ENCODE measurements at regions not wholly inside any gene's neighbourhood (a gene's known extent, or its start where the extent isn't known, plus 50 kb on each side); places are given as distances from the start of the nearest gene placed in this dataset.
"Not testable (repeated sequence)": the region's sequence is repeated elsewhere in the genome, so short reads cannot be mapped to it uniquely, and the experiment has no call there.

DNA sequence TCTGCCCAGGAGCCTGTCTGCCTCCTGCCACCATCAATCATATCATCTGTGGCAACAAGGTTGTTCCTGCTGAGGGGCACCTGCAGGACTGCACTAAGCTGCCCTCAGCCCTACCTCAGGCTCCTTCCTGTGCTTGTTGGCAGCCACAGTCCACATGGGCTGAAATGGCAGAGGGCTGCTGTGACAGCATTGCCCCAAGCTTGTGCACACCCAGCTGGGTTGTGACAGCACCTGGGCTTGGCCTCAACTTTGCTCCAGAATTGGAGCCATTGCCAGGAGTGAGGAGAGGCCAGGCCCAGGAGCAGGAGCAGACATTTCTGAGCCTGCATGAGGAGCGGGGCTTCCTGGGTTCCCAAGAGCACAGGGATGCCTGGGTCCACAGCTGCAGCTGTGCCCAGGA, 340.9 kb upstream of the CHRM2 start:
- no peak for DNase-seq

DNA sequence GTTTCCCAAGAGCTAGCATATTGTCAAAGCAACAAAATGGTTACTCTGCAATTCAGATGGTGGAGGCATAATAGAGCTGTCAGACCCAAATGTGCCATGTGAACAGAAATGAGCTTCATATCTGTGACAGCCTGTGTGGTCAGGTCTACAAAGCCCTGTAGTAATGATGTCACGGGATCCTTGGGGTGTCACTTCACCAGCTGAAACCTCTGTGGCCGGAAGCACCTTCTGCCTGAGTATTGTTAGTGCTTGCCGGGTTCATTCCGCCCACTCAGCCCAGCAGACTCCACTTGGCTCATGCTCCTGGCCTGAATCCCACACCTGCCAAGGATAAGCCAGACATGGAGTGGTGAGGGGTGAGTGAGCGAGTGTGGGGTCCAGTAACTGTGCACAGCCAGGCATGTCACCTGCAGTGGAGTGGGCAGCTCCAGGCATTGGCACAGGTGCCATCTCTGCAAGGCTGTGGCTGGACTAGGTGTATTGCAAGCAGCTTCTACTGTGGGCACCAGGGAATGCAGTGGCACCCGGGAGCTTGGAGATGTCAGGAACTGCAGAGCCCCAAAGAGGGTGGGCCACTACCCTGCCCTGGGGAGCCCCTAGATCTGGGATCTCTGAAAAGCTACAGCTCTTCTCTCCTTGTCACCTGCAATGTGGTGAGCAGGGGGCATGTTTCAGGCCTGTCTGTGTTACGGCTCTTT, 341.9 kb upstream of the CHRM2 start:
- no peak for DNase-seq

DNA sequence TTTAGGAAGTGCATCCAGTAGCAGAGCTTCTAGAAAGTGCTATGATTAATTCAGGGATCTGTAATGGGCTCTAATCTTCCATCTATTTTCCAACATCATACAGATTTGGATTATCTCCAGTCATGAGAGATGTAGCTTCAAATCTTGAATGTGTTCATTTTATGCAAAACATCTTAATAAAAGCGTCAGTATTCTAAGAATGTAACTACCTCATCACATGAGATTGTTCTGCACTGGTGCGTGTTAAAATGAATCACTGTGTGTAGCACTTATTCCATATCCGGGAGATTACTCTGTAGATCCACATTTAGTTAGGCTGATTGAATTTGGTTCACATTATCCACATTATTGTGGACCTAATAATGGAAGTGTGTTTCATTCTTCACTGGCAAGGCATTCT, 344.9 kb upstream of the CHRM2 start:
- no peak for DNase-seq

DNA sequence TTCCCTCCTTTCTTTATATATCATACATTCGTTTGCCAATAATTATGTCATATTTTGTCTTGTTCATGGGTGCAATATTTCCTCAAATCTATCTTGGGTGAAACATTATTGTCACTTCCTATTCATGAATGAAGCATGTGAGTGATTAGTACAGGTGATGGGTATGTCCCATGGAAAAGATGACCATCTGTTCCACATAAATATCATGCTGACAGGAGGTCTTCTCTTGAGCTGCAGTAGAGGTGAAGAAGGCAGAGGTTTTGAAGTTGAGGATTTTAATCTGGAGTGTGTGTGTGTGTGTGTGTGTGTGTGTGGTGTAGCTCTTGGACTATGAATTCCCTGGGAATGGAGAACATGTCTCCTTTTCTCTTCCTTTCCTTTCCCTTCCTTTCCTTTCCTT, 350.5 kb upstream of the CHRM2 start:
- no peak for DNase-seq

DNA sequence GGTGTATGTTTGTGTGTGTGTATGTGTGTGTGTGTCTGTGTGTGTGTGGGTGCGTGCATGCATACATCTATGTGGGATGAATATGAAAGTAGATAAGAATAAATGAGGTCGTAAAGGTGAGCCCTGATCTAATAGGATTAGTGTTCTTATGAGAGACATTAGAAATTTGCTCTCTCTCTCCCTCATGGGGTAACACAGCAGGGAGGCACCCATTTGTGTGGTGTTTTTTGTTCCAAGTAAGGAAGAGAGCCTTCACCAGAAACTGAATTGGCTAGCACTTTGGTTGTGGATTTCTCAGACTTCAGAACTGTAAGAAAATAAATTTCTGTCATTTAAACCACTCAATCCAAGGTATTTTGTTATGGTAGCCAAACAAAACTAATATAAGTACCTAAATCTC, 353.7 kb upstream of the CHRM2 start:
- no peak for DNase-seq

DNA sequence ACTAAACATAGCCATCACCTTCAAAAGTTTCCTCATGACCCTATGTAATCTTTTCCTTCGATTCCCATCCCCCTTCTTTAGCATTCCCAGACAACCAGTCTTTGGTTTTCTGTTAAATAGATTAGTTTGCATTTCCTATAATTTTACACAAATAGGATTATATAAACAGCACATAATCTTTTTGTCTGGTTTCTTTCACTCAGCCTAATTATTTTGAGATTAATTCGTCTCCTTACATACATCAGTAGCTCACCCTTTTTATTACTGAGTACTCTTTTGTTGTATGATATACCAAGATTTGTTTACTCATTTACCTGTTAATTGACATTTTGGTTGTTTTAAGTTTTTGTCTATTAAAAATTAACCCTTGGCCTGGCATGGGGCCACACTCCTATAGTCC, 354.7 kb upstream of the CHRM2 start:
- no peak for DNase-seq

DNA sequence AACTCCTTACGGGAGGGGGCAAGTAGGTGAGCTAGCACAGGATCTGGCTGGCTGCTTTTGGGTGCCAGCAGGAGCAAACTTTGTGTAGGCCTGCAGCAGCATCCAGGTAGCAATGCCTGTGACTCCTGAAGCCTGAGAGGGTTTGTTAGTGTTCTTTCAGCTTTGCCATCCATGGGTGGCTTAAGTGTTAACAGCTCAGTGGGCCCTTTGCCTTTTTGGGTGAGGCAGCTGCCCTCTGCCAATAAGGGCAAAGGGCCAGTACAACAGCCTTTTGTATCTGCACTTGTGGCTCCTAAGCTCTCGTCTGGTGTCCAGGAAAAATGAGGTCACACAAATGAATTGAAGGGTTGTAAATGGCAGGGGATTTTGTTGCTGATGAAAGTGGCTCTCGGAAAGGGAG, 359.0 kb upstream of the CHRM2 start:
- DNase-seq = no peak

DNA sequence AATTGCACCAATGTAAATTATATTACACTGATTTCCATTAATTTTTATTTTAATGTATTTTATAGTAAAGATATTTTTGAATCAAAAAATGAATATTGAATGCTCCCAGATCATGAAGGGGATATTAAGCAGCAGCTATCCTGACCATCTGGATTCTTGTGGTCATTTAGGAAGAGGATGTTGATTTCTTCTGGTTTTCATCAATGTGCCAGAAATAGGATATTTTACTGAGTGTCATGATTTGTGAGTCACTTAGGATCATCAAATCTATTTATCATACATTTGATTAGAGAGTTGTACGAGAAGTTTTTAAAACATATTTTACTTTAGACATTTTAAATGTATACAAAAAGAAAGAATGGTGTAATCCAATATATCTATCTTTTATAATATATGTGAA, 366.3 kb upstream of the CHRM2 start:
- no peak for DNase-seq

DNA sequence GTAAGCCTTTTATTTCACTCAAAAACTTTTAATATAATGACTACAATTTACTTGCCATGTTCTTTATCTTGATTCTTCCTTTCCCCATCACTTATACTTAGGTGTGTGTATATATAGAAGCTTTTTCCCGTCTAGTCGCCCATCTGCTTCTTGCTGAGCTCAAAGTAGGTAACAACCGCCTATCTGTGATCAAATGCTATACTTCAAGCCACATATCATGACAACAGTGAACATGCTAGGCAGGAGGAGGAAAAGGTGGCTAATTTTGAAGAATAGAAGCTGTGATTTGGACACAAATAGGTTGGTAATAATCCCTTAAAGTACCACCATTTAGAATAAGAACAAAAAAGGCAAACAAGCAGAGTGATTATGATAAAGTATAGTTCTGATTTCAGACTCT, 367.3 kb upstream of the CHRM2 start:
- no peak for DNase-seq

DNA sequence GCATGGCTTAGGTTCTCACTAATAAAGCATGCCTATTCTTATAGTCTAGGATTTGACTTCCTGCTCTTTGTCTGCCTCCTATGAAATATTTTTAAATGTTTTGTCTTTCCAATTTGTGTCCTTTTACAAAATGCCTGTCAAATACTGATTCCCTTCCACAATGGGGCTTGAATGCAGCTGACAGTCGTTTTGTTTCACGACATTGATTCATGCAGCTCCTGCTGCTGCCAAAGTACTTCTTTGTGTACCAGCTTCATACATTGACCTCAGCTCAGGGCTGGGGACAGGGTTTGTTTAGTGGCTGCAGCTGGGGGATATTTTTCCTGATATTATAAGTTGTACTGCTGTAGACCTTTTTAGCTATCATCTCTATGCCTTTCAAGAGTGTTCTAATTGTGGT, 371.9 kb upstream of the CHRM2 start:
- DNase-seq = no peak

DNA sequence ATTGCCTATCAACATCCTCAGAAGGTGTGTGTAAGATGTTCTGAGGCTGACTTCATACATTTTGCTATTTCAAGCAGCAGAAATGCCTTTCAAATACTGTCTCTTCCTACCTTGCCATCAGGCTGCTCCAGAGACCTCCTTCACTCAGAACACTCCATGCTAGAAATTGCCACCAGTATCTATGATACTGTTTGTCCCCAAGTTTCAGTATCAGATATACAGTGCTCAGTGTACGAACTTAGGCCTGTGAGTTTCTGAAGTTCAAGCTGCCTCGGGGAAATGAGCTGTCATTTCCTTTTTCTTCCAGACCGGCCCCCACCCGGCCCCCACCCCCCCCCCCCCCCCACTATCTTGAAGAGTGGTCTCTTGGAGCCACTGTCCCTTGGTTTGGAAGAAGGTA, 373.4 kb upstream of the CHRM2 start:
- DNase-seq = no peak

DNA sequence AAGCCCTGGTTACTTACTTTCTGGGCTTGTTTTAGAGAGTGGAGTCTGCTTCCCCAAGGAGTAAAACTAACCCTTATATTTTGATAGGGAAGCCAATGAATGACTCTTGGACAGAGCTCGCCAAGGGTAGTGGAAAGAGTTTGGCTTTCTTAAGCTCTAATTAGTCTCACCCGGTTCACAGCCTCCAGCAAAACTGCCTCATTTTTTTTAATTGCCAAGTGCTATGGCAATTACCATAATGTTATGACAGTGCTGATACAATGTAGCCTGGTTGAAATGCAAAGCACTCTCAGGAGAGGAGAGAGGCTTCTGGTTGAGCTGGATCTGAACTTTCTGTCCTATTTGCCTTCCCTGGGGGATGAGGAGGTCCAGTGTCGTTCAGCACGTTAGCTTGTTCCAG, 376.1 kb upstream of the CHRM2 start:
- no peak for DNase-seq

DNA sequence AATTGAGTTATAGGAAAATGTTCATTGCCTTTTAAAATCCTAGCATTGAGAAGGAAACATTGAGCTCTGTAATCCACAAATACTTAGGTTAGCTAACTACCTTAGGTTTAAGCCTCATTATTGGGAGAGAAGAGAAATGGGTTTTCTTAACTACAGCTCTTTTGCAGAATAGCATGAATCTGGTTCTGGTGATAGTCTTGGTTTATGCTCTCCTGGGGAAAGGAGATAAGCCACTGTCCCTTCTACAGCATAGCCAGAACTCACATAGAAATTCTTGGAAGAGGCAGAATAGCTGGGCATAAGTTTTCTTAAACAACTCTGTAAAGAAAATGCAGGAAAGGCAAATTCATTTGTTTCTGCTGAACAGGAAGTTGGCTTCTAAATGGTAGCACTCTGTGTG, 378.6 kb upstream of the CHRM2 start:
- no peak for DNase-seq

DNA sequence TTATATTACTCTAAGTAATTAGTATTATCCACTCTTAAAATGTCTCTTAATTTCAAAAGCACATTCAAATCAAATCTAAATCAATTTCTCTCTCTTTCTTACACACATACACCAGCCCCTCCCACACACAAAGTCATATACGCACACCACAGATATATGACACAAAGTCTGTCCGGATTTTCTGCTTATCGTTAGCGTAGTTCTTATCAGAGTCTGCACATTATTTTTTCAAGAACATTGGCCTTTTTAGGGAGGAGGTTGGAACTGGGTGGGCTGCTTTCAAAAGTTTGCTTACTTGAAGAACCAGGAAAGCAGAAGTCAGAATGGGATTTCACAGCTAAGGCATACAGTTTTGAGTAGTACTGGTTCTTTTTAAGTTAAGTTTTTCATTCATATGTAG, 387.6 kb upstream of the CHRM2 start:
- no peak for DNase-seq

DNA sequence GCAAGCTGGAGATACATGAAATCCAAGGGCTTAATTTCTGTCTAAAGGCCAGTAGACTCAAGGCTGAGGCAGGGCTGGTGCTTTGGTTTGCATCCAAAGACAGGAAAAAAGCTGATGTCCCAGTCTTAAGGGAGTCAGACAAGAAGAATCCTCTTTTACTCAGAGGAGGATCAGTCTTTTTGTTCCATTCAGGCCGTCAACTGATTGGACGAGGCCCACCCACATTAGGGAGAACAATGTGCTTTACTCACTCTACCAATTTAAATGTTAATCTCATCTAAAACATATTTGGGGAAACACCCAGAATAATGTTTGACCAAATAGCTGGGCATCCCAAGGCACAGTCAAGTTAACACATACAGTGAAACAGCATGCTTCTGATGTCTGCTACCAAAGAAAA, 388.5 kb upstream of the CHRM2 start:
- DNase-seq = no peak

DNA sequence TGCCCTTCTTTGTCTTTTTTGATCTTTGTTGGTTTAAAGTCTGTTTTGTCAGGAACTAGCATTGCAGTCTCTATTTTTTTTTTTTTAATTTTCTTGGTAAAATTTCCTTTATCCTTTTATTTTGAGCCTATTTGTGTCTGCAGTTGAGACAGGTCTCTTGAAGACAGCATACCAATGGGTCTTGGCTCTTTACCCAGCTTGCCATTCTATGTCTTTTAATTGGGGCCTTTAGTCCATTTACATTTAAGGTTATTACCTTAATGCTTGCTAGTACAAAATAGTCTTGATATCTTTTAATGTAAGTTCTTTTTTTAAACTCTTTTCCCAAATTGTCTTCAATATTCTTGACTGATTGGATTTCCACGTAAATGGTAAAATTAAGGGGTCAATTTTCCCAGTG, 398.3 kb upstream of the CHRM2 start:
- DNase-seq = no peak

DNA sequence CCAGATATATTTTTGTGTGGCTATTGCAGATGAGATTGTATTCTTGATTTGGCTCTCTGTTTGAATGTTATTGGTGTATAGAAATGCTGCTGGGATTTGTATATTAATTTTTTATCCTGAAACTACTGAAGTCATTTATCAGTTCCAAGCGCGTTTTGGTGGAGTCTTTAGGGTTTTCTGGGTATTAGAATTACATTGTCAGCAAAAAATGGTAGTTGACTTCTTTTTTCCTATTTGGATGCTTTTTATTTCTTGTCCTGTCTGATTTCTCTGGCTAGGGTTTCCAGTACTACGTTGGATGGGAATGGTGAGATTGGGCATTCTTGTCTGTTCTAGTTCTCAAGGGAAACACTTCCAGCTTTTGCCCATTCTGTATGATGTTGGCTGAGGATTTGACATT, 415.5 kb upstream of the CHRM2 start:
- no peak for DNase-seq

DNA sequence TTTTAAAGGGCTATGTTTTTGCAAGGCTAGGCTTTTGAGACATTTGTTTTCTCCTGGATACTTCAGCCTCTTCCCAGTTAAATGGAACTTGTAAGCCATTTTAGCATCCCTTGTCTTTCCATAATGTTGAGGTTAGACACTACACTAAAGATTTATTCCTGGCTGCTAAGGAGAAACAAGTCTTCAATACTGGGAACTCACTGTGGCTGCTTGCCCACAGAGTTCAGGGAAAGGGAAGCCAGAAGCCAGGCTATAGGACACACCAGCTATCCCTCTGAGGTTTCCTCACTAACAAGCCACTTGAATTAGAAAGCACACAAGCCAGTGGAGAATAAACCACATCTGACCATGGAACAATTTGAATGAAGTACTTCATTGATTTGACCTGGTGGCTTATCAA, 421.7 kb upstream of the CHRM2 start:
- DNase-seq = no peak

DNA sequence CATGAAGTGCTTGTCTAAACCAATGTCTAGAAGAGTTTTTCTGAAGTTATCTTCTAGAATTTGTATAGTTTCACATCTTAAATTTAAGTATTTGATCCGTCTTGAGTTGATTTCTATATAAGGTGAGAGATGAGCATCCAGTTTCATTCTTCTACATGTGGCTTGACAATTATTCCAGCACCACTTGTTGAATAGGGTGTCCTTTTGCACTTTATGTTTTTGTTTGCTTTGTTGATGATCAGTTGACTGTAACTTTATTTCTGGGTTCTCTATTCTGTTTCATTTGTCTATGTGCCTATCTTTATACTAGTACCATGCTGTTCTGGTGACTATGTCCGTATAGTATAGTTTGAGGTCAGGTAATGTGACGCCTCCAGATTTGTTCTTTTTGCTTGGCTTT, 426.6 kb upstream of the CHRM2 start:
- DNase-seq = no peak

DNA sequence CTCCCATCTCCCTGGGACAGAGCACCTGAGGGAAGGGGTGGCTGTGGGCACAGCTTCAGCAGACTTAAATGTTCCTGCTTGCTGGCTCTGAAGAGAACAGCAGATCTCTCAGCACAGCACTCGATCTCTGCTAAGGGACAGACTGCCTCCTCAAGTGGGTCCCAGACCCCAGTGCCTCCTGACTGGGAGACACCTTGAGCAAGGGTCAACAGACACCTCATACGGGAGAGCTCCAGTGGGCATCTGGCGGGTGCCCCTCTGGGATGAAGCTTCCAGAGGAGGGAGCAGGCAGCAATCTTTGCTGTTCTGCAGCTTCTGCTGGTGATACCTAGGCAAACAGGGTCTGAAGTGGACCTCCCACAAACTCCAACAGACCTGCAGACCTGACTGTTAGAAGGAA, 436.7 kb upstream of the CHRM2 start:
- DNase-seq = not testable (repeated sequence)

DNA sequence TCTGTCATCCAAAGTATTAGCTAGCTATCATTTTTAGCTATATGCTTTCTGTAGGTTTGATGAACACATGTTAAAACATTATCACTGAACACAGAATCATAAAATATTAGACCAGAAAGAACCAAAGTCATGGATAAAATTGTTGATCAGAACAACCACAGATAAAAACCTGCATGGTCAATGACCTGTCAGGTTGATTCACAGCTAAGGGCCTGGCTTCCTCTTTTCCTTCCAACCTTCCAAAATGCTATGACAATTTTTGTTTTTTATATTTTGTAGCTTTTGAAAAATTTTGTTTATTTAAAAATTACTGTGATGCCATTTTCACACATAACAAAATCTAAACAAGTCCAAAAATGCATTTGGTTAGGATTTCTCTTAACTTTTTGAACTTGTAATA, 444.4 kb upstream of the CHRM2 start:
- no peak for DNase-seq

DNA sequence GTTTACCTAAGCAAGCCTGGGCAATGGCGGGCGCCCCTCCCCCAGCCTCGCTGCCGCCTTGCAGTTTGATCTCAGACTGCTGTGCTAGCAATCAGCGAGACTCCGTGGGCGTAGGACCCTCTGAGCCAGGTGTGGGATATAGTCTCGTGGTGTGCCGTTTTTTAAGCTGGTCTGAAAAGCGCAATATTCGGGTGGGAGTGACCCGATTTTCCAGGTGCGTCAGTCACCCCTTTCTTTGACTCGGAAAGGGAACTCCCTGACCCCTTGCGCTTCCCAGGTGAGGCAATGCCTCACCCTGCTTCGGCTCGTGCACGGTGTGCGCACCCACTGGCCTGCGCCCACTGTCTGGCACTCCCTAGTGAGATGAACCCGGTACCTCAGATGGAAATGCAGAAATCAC, 442.6 kb upstream of the MTPN start:
- not testable (repeated sequence) for DNase-seq

DNA sequence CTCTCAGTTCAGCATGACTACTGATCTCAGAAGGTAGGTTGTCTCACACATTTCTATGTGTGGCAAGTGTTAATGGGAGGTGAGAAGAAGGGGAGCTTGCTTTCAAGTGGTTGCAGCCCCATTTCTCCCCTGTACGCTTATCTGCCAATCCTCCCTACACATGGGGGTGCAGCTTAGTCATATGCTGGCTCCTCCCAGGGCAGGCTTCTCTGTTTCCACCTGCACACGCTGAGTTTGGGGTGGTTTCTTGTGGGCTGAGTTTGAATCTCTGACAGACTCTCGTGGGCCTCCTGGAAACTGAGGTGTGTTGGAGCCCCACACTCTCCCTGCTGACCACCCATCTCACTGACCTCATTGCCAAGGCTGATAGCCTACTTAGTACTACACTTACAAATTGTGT, 435.8 kb upstream of the MTPN start:
- no peak for DNase-seq

DNA sequence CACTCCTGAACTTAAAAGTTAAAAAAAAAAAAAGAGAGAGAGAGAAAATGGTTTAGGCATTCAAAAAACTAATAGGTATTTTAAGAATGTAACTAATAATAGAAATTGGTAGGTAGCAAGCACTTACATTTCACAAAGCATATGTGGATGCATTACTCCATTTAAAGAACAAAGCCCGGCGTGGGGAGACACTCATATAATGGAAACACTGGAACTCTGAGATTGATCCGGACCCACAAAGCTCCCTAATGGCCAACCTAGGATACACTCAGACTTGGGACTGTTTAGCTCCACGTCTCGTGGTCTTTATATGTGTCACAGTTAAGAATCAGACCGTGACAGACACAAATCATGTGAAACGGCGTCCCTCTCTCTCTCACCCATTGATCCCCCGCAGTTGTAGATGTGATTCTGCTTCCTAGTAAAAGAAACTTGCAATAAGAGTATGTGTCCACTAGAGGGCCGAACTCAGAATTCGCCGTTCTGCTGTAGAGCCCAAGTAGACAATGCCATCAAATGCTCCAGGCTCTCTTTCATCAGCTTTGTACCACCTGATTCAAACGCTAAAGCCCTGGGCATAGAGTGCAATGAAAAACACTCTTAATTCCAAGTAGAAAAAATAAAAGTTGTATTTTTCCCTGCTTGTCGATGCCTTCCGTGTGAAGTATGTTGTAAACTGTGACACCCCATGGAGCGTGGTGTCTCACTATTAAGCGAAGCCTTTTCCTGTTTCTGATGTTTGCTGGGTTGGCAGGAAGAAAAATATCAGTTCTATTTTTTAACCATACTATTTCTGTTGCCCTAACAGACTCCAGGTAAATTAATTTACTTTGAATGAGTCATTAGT, 429.0 kb upstream of the MTPN start:
- DNase-seq = peak; percentile 51

DNA sequence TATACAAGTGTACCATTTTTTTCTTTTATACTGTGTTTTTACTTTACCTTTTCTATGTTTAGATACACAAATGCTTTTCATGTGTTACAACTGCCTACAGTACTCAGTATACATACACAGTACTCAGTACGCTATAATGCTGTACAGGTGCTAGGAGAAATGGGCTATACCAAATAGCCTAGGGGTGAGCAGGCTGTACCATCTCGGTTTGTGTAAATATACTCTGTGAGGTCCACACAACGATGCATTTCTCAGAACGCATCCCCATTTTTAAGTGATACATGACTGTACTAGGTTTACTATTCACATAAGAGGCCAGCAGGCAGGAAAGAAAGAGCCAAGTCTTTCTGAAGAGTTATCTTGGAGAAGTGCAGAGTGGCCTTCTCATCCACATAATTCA, 426.4 kb upstream of the MTPN start:
- no peak for DNase-seq
